ENCODE measurements at regions not wholly inside any gene's neighbourhood (a gene's known extent, or its start where the extent isn't known, plus 50 kb on each side); places are given as distances from the start of the nearest gene placed in this dataset.

DNA sequence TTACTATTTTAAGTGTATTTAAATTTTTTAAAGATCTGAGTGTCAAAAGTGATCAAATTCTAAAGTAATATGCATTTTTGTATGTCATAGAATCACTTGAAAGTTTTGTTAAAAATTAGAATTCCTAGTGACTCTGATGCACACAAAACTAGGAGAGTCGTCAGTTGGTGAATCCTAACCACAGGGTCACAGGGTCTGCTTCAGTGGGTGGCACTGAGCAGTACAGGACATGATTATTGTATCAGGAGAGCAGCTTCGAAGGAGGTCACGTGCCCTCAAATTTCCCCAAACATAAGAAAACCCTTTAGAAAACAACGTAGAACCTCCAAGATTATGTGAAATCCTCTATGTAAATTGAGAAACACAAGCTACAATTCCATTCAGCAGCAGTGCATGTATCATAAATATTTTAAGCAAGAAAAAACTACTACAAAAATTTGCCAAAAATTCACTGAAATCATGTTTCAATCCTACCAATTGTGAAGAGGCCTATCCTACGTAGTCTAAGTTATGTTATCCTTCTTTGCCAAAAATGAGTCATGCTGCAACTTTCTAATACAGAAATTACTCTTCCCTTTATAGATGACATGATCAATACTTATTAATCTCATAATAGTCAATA lies 323.6 kb downstream of the AASDHPPT start:
- DNase-seq (ENCODE audit: low spot score) (no peak), ATAC-seq (ENCODE audit: insufficient number of reproducible peaks, low FRiP score, low read depth) (no peak)
- H3K4me1 ChIP-seq (ENCODE audit: control insufficient read depth in 1 of 2, low read depth in 2 of 2), result no peaks in the 10 kb centered on the region
- no peaks in the 10 kb centered on the region for H3K36me3 ChIP-seq
- no peaks in the 10 kb centered on the region for H3K27me3 ChIP-seq (replicated peaks; ENCODE audit: insufficient read depth)
- no peak overlapping the region for H3K4me3 ChIP-seq
- H3K27ac ChIP-seq, result no peak overlapping the region
- no peaks in the 10 kb centered on the region for H3K9me3 ChIP-seq
- TF ChIP-seq, protein P1, sequence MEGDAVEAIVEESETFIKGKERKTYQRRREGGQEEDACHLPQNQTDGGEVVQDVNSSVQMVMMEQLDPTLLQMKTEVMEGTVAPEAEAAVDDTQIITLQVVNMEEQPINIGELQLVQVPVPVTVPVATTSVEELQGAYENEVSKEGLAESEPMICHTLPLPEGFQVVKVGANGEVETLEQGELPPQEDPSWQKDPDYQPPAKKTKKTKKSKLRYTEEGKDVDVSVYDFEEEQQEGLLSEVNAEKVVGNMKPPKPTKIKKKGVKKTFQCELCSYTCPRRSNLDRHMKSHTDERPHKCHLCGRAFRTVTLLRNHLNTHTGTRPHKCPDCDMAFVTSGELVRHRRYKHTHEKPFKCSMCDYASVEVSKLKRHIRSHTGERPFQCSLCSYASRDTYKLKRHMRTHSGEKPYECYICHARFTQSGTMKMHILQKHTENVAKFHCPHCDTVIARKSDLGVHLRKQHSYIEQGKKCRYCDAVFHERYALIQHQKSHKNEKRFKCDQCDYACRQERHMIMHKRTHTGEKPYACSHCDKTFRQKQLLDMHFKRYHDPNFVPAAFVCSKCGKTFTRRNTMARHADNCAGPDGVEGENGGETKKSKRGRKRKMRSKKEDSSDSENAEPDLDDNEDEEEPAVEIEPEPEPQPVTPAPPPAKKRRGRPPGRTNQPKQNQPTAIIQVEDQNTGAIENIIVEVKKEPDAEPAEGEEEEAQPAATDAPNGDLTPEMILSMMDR (IDR thresholded peaks at IDR 0.05), result no peak

- no peak overlapping the region for H3K27ac ChIP-seq
- DNase-seq (ENCODE audit: low spot score) (no peak), ATAC-seq (ENCODE audit: insufficient number of reproducible peaks, low FRiP score, low read depth) (no peak)
- H3K9me3 ChIP-seq, result no peaks in the 10 kb centered on the region
- H3K4me3 ChIP-seq, result no peak overlapping the region
- no peaks in the 10 kb centered on the region for H3K36me3 ChIP-seq
- H3K27me3 ChIP-seq (replicated peaks; ENCODE audit: insufficient read depth), result no peaks in the 10 kb centered on the region
- TF ChIP-seq, protein P1 (IDR thresholded peaks at IDR 0.05), result no peak
- no peaks in the 10 kb centered on the region for H3K4me1 ChIP-seq (ENCODE audit: control insufficient read depth in 1 of 2, low read depth in 2 of 2)
Measured at GRCh38 chr11:106403751-106404150, 326.3 kb downstream of the AASDHPPT start.

- no peaks in the 10 kb centered on the region for H3K36me3 ChIP-seq
- DNase-seq (ENCODE audit: low spot score) (no peak), ATAC-seq (ENCODE audit: insufficient number of reproducible peaks, low FRiP score, low read depth) (no peak)
- H3K4me3 ChIP-seq, result no peak overlapping the region
- H3K27ac ChIP-seq, result no peak overlapping the region
- H3K27me3 ChIP-seq (replicated peaks; ENCODE audit: insufficient read depth), result no peaks in the 10 kb centered on the region
- H3K9me3 ChIP-seq, result no peaks in the 10 kb centered on the region
- no peaks in the 10 kb centered on the region for H3K4me1 ChIP-seq (ENCODE audit: control insufficient read depth in 1 of 2, low read depth in 2 of 2)
- TF ChIP-seq, protein P1 (IDR thresholded peaks at IDR 0.05), result no peak
Measured at GRCh38 chr11:106409222-106409621, 331.8 kb downstream of the AASDHPPT start.

- TF ChIP-seq, protein P1 (IDR thresholded peaks at IDR 0.05), result no peak
- no peaks in the 10 kb centered on the region for H3K36me3 ChIP-seq
- H3K4me1 ChIP-seq (ENCODE audit: control insufficient read depth in 1 of 2, low read depth in 2 of 2), result no peaks in the 10 kb centered on the region
- H3K4me3 ChIP-seq, result no peak overlapping the region
- H3K27me3 ChIP-seq (replicated peaks; ENCODE audit: insufficient read depth), result no peaks in the 10 kb centered on the region
- no peak for DNase-seq (ENCODE audit: low spot score)
- H3K9me3 ChIP-seq, result no peaks in the 10 kb centered on the region
- no peak overlapping the region for H3K27ac ChIP-seq
- no peak for ATAC-seq (ENCODE audit: insufficient number of reproducible peaks, low FRiP score, low read depth)
Measured at GRCh38 chr11:106409671-106410070, 332.2 kb downstream of the AASDHPPT start.

DNA sequence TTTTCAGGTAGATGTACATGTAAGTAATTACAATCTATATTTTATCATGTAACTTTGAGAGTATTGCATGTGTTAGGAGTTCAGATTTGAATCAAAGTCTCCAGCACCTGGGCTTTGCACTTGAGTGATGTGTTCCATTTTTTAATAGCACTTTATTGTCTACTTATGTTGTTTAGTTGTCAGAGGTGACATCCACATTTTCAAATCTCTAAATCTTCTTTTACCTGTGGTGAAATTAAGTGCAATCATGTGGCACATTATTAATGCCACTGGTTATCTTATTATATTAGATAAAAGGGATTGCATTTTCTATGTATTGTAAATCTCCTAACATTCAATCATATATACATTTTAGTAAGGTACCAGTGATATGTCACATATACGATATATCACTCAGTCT lies 333.4 kb downstream of the AASDHPPT start:
- TF ChIP-seq, protein P1 (IDR thresholded peaks at IDR 0.05), result no peak
- ATAC-seq (ENCODE audit: insufficient number of reproducible peaks, low FRiP score, low read depth) (no peak), DNase-seq (ENCODE audit: low spot score) (no peak)
- Histone ChIP-seq H3K36me3 (no peaks in the 10 kb centered on the region), H3K27ac (no peak overlapping the region), H3K27me3 (replicated peaks; ENCODE audit: insufficient read depth) (no peaks in the 10 kb centered on the region), H3K4me3 (no peak overlapping the region), H3K4me1 (ENCODE audit: control insufficient read depth in 1 of 2, low read depth in 2 of 2) (no peaks in the 10 kb centered on the region), H3K9me3 (no peaks in the 10 kb centered on the region)
